ENCODE measurements at regions not wholly inside any gene's neighbourhood (a gene's known extent, or its start where the extent isn't known, plus 50 kb on each side); places are given as distances from the start of the nearest gene placed in this dataset.

DNA sequence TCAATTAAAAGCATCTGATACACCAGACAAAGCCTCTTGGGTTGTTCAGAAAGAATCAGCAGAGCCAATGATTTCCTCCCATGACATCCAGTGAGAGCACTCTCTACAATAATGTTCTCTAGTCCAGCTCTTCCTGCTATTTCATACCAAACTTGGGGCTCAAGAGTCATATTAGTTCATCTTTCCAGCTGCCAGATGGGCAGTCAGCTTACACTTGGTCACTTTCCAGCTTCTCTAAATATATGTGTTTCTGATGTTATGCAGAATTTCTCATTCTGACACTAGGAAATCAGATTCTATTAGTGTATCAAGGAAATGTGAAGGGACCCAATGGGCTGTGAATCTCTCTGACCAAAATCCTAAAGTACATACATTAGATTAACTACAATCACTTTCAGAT lies 148.9 kb downstream of the ENC1 start:
- TF ChIP-seq, protein P1, sequence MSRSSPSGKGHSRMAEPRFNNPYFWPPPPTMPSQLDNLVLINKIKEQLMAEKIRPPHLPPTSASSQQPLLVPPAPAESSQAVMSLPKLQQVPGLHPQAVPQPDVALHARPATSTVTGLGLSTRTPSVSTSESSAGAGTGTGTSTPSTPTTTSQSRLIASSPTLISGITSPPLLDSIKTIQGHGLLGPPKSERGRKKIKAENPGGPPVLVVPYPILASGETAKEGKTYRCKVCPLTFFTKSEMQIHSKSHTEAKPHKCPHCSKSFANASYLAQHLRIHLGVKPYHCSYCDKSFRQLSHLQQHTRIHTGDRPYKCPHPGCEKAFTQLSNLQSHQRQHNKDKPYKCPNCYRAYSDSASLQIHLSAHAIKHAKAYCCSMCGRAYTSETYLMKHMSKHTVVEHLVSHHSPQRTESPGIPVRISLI (tag by site-specific recombination; IDR thresholded peaks at IDR 0.05), result no peak
- TF ChIP-seq, protein P2, sequence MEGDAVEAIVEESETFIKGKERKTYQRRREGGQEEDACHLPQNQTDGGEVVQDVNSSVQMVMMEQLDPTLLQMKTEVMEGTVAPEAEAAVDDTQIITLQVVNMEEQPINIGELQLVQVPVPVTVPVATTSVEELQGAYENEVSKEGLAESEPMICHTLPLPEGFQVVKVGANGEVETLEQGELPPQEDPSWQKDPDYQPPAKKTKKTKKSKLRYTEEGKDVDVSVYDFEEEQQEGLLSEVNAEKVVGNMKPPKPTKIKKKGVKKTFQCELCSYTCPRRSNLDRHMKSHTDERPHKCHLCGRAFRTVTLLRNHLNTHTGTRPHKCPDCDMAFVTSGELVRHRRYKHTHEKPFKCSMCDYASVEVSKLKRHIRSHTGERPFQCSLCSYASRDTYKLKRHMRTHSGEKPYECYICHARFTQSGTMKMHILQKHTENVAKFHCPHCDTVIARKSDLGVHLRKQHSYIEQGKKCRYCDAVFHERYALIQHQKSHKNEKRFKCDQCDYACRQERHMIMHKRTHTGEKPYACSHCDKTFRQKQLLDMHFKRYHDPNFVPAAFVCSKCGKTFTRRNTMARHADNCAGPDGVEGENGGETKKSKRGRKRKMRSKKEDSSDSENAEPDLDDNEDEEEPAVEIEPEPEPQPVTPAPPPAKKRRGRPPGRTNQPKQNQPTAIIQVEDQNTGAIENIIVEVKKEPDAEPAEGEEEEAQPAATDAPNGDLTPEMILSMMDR (tag by site-specific recombination; IDR thresholded peaks at IDR 0.05), result no peak
- TF ChIP-seq, protein P3, sequence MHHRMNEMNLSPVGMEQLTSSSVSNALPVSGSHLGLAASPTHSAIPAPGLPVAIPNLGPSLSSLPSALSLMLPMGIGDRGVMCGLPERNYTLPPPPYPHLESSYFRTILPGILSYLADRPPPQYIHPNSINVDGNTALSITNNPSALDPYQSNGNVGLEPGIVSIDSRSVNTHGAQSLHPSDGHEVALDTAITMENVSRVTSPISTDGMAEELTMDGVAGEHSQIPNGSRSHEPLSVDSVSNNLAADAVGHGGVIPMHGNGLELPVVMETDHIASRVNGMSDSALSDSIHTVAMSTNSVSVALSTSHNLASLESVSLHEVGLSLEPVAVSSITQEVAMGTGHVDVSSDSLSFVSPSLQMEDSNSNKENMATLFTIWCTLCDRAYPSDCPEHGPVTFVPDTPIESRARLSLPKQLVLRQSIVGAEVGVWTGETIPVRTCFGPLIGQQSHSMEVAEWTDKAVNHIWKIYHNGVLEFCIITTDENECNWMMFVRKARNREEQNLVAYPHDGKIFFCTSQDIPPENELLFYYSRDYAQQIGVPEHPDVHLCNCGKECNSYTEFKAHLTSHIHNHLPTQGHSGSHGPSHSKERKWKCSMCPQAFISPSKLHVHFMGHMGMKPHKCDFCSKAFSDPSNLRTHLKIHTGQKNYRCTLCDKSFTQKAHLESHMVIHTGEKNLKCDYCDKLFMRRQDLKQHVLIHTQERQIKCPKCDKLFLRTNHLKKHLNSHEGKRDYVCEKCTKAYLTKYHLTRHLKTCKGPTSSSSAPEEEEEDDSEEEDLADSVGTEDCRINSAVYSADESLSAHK (tag by site-specific recombination; IDR thresholded peaks at IDR 0.05), result no peak
- TF ChIP-seq ZNF354C (tag by site-specific recombination; IDR thresholded peaks at IDR 0.05; ENCODE audit: borderline replicate concordance, low read depth), result no peak
- TF ChIP-seq TCF7L2 (IDR thresholded peaks at IDR 0.05; ENCODE audit: borderline replicate concordance, low read depth, low read length), result no peak
- TF ChIP-seq ZNF335 (tag by site-specific recombination; conservative IDR thresholded peaks at IDR 0.05), result no peak
- no peak for TF ChIP-seq ZNF311 (tag by site-specific recombination; IDR thresholded peaks at IDR 0.05; ENCODE audit: borderline replicate concordance)
- no peak for TF ChIP-seq ZNF654 (tag by site-specific recombination; IDR thresholded peaks at IDR 0.05; ENCODE audit: low read depth)
- TF ChIP-seq REPIN1 (tag by site-specific recombination; IDR thresholded peaks at IDR 0.05; ENCODE audit: low read depth), result no peak
- TF ChIP-seq ZNF777 (tag by site-specific recombination; IDR thresholded peaks at IDR 0.05; ENCODE audit: borderline replicate concordance), result no peak
- TF ChIP-seq YY1 (tag by site-specific recombination; IDR thresholded peaks at IDR 0.05), result no peak
- TF ChIP-seq ZNF366 (tag by site-specific recombination; conservative IDR thresholded peaks at IDR 0.05), result no peak
- no peak for TF ChIP-seq BCL11A (tag by site-specific recombination; IDR thresholded peaks at IDR 0.05; ENCODE audit: low read depth)
- no peak for TF ChIP-seq ZNF350 (tag by site-specific recombination; IDR thresholded peaks at IDR 0.05)

Measured in HEK293 (cell line).